ENCODE measurements at regions not wholly inside any gene's neighbourhood (a gene's known extent, or its start where the extent isn't known, plus 50 kb on each side); places are given as distances from the start of the nearest gene placed in this dataset.

GRCh38 chr1:221604948-221605347 lies 136.9 kb downstream of the DUSP10 start:
- in situ Hi-C loops (cut with MboI; ENCODE audit: low pct_unique_long_range_greater_than_20kb, low sequenced_read_pairs, unreplicated experiment) = no loop called here
- no peak for DNase-seq (ENCODE audit: low spot score)
- no peak for TF ChIP-seq CTCF (IDR thresholded peaks at IDR 0.05; ENCODE audit: extremely low read depth, insufficient read depth, missing control alignments)

- in situ Hi-C loops (cut with MboI; ENCODE audit: low pct_unique_long_range_greater_than_20kb, low sequenced_read_pairs, unreplicated experiment) = no loop called here
These were observed 136.3 kb downstream of the DUSP10 start for GRCh38 chr1:221605569-221605968.

DNA sequence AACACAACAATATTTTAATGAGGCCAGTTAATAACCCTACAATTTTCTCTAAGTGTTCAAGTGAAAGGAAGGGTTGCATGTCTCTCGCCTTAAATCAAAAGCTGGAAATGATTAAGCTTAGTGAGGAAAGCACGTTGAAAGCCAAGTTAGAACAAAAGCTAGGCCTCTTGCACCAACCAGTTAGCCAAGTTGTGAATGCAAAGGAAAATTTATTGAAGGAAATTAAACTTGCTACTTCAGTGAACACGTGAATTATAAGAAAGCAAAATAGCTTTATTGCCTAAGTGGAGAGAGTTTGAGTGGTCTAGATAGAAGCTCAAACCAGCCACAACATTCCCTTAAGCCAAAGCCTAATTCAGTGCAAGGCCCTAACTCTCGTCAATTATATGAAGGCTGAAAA lies 135.6 kb downstream of the DUSP10 start:
- DNase-seq (ENCODE audit: low spot score) = no peak
- in situ Hi-C loops (cut with MboI; ENCODE audit: low pct_unique_long_range_greater_than_20kb, low sequenced_read_pairs, unreplicated experiment) = no loop called here
- no peak for TF ChIP-seq CTCF (IDR thresholded peaks at IDR 0.05; ENCODE audit: extremely low read depth, insufficient read depth, missing control alignments)

More at GRCh38 chr1:221605569-221605968, 136.3 kb downstream of the DUSP10 start:
- no peak for TF ChIP-seq CTCF (IDR thresholded peaks at IDR 0.05; ENCODE audit: extremely low read depth, insufficient read depth, missing control alignments)
- DNase-seq (ENCODE audit: low spot score) = no peak

DNA sequence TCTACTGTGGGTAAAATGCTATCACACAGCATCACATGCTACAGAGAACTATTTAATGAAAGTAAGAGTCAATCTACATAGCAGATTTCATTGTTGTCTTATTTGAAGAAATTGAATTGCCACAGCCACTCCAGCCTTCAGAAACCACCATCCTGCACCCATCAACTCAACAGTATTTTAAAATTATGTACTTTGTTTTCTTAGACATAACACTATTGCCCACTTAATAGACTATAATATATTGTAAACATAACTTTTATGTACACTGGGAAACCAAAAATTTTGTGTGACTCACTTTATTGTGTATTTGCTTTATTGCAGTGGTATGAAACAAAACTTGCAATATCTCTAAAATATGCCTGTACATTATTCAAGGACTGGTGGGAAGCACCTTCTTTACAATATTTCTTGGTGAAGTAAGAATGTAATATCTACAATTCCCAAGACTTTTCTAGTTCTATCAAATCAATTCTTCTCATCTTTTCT lies 133.0 kb downstream of the DUSP10 start:
- in situ Hi-C loops (cut with MboI; ENCODE audit: low pct_unique_long_range_greater_than_20kb, low sequenced_read_pairs, unreplicated experiment) = no loop called here
- DNase-seq (ENCODE audit: low spot score) = no peak
- TF ChIP-seq CTCF (IDR thresholded peaks at IDR 0.05; ENCODE audit: extremely low read depth, insufficient read depth, missing control alignments) = no peak

GRCh38 chr1:221611656-221612046 lies 130.2 kb downstream of the DUSP10 start:
- in situ Hi-C loops (cut with MboI; ENCODE audit: low pct_unique_long_range_greater_than_20kb, low sequenced_read_pairs, unreplicated experiment) = no loop called here
- no peak for DNase-seq (ENCODE audit: low spot score)
- TF ChIP-seq CTCF (IDR thresholded peaks at IDR 0.05; ENCODE audit: extremely low read depth, insufficient read depth, missing control alignments) = no peak

DNA sequence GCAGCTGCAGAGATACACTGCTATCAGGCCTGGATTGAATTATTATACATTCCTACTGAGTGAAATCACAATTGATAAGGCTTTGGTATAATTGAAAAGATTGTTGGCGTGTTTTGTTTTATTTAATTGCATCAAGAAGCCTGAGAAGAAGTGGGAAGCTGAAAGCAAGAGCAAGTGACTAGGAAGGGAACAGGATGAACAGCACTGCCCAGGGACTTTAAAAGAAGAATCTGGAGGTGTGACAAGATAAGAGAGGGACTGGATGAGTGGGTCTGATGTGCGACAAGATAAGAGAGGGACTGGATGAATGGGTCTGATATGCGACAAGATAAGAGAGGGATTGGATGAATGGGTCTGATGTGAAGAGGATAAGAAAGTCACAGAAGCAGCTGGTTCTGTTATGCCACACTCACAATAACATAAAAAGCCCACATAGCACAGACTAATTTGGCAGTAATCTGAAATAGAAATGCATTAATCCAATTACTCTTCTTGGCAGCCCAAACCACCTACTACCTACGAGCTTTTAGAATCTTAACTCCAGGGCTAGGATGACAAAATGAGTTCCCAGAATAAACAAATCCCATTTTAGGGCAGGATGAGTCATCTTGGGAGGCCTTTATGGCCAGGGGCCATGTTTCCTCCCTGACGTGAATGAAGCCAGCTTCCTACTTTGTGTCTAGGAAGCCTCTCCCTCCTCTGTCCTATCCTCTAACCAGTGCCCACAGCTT lies 129.7 kb downstream of the DUSP10 start:
- no peak for TF ChIP-seq CTCF (IDR thresholded peaks at IDR 0.05; ENCODE audit: extremely low read depth, insufficient read depth, missing control alignments)
- in situ Hi-C loops (cut with MboI; ENCODE audit: low pct_unique_long_range_greater_than_20kb, low sequenced_read_pairs, unreplicated experiment) = no loop called here
- DNase-seq (ENCODE audit: low spot score) = no peak
